RCC 7860 (cell line): ENCODE measurements at regions not wholly inside any gene's neighbourhood (a gene's known extent, or its start where the extent isn't known, plus 50 kb on each side); places are given as distances from the start of the nearest gene placed in this dataset.

ENCODE experiments used
- DNase-seq: peaks from one replicate; pipeline ENCODE4 v3.0.0-alpha.2; 2015; ENCODE audit warnings: low spot score
- FAIRE-seq: peaks from 2 replicates; lab custom pipeline; 2012; peaks lifted over from hg19 to GRCh38; lab: Jason Lieb, UNC

DNA sequence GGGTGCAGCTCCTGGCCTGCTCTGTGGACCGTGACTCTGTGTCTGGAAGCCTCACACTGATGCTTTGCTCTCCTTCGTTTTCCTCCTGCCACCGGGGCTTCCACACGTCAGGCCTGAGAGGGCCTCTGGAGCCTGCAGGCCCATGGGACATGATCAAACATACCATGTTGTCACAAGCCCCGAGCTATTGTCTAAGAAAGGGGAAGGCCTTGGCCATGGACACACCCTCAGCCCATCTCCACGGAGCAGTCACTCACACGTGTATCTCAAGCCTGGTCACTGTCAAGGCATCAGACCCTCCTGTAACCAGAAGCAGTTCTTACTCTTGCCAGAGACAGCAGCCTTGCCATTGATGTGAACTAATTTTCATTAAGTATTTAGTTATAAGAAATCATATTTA is 814.1 kb upstream of the SALL3 start:
- FAIRE-seq: no peak

DNA sequence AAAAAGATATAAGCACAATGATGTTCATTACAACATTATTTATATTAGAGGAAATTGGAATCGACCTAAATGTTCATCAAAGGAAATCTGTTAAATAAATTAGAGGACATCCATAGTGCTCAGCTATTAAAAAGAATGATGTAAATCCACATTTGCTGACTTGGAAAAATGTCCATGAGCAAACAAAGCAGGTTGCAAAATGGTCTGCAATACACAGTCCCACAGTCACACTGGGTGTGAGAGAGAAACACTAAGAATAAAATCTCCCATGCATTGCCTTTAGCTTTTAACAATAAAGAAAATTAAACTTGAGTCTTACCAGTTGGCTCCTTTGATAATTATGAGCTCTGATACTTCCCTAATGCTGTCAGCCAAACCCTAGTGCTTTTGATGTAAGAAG is 811.1 kb upstream of the SALL3 start:
- DNase-seq: no peak
- no peak for FAIRE-seq

More for the DNA sequence above, 814.1 kb upstream of the SALL3 start:
- DNase-seq: no peak

GRCh38 chr18:78169174-78169864 is 810.3 kb upstream of the SALL3 start:
- FAIRE-seq (no peak), DNase-seq (no peak)

GRCh38 chr18:78171954-78172353 is 807.7 kb upstream of the SALL3 start:
- FAIRE-seq (no peak), DNase-seq (no peak)

DNA sequence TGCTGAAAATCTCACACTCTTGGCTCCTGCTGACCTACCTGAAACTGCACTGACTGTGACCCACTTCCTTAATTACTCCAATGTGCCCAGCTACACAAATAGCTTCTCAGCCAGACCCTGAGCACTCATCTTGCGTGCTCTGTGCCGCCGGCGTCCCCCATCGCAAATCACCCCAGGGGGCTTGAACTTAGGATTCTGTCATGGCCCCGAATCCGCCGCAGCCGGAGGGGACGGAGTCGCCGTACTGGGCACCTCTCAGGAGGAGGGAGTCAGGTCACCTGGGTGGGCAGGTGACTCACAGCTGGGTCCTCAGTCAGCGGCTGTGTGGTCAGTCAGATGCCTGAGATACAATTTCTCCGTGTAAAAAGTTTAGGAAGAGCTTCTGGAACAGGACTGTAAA is 804.9 kb upstream of the SALL3 start:
- no peak for DNase-seq
- no peak for FAIRE-seq

- DNase-seq (no peak), FAIRE-seq (no peak)
These were observed 800.8 kb upstream of the SALL3 start for GRCh38 chr18:78178812-78179211.

GRCh38 chr18:78180741-78181140 is 798.9 kb upstream of the SALL3 start:
- FAIRE-seq (no peak), DNase-seq (no peak)

- no peak for DNase-seq
- FAIRE-seq: no peak
These were observed 795.8 kb upstream of the SALL3 start for GRCh38 chr18:78183815-78184214.

DNA sequence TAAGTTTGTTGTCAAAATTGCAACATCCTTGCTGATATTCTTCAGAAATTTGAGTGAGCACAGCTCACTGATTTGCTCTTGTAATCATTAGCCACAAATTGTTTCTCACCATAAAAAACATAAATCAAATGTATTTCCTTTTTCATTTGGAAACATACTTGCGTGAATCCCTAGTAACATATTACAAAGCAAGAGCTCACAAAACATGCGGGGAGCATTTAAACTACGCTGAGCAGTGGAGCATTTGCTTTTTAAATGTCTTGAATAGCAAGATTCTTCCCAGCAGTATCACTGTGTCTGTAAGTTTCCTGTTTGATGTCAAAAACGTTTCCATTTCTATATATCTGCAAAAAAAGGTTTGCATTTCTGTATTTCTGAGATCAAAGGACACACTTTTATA is 788.3 kb upstream of the SALL3 start:
- FAIRE-seq: no peak
- DNase-seq: no peak

- no peak for DNase-seq
- FAIRE-seq: no peak
These were observed 787.6 kb upstream of the SALL3 start for GRCh38 chr18:78192054-78192453.

GRCh38 chr18:78196280-78196679 is 783.3 kb upstream of the SALL3 start:
- FAIRE-seq: no peak

GRCh38 chr18:78199002-78199401 is 780.6 kb upstream of the SALL3 start:
- FAIRE-seq: no peak
- no peak for DNase-seq

More at GRCh38 chr18:78196280-78196679, 783.3 kb upstream of the SALL3 start:
- DNase-seq: no peak

DNA sequence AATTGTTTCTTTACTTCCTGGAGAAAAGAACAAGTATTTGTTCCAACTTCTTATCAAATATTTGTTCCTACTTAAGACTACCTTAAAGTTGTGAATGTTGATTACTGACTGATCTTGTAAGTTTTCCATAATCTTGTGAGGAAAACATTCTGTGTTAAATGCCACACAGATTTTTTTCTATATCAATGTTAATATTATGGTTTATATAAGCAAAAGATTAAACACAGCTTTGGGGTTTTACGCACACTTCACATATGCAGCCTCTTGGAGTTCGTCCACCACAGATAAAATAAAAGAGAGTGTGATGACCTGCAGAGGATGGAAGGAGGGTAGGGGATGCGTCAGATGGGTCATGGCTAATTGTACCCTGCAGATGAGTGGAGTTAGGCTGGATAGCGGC is 780.0 kb upstream of the SALL3 start:
- DNase-seq: no peak
- no peak for FAIRE-seq

- no peak for FAIRE-seq
- no peak for DNase-seq
These were observed 771.7 kb upstream of the SALL3 start for GRCh38 chr18:78207942-78208341.

- DNase-seq (no peak), FAIRE-seq (no peak)
These were observed 771.2 kb upstream of the SALL3 start for GRCh38 chr18:78208461-78208860.

DNA sequence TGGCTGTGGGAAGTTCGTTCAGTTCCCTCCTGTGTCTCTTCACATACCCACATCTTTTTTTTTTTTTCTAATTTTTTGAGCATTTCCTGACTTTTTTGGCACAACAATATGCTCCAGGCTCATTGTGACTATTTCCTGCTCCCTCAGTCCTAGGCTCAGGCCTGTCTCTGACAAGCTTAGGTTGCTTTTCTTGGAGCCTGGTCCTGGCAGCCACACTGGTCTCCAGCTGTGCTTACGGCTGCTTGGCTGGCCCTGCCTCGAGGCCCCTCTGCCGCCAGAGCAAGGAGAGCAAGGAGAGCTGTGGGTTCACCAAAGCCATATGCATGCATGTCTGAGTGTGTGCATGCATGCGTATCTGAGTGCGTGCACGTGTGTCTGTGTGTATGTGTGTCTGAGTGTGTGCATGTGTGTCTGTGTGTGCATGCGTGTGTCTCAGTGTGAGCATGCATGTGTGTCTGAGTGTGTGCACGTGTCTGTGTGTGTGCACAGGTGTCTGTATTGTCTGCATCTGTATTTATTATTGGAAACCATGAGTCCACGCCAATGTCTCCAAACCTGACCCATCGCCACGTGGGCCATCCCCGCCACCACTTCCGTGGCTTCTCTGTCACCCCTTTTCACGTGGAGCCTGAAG is 766.1 kb upstream of the SALL3 start:
- FAIRE-seq: no peak
- DNase-seq: no peak

GRCh38 chr18:78221496-78221895 is 758.1 kb upstream of the SALL3 start:
- DNase-seq (no peak), FAIRE-seq (no peak)

GRCh38 chr18:78228974-78229373 is 750.6 kb upstream of the SALL3 start:
- no peak for FAIRE-seq
- no peak for DNase-seq

DNA sequence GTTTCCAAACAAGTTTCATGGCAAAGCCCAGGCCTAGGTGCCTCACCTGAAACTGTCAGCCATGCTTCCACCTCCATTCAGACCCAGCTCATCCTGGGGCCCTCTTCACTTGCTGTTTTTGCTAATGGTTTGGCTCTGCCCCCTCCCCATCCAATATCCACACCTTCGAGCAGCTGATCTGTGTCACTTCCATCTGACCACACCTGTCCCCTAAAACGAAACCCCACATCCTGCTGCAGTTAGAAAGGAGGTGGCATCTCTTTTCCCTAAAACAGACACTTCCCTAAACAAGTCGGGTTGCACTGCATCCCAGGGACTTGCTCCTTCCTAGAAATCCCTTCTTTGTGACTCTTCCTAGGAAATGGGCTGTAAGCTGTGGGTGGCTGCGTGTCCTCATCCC is 748.7 kb upstream of the SALL3 start:
- FAIRE-seq (no peak), DNase-seq (no peak)

DNA sequence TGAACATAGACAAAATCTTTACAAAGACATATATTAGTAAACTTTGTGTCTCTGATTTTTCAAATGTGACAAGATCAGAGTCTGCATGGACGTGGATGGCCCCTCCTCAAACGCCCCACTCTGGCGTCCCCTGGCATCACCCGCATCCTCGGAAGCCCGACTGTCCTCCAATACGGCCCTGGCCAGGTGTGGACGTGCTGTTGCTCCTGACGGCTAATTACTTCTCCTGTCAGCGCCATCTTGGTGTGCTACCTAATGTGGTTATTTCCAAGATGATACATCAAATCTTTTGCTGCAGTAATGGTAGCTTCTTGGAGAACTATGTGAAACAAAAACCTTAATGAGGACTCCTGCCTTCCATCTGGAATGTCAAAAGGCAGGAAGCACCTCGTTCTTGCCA is 747.4 kb upstream of the SALL3 start:
- no peak for DNase-seq
- no peak for FAIRE-seq

GRCh38 chr18:78237864-78238263 is 741.8 kb upstream of the SALL3 start:
- FAIRE-seq: no peak

DNA sequence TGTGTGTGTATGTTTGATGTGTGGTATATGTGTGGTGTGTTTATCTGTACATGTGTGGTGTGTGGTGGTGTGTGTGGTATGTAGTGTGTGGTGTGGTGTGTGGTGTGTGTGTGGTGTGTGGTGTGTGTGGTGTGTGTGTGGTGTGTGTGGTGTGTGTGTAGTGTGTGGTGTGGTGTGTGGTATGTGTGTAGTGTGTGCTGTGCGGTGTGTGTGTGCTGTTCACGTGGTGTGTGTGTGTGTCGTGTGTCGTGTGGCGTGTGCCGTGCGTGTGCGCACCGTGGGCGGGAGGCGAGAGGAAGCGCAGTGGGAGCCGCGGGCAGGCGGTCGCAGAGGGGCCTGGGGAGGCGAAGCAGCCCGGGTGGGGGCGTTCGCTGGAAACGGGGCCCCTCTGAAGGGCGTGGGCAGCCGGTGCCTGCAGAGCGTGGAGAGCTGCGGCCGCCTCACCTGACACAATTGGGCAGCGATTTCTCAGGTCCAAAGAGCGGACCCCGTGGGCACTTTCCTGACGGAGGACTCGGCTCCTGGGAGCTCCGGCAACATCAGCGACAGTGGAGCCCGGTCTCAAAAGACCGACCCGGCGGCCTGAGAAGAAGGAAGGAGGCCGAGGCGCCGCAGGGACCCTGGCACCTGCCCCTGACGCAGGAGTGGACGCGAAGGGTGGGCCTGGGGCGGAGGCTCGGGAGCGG is 741.1 kb upstream of the SALL3 start:
- no peak for FAIRE-seq

More at GRCh38 chr18:78237864-78238263, 741.8 kb upstream of the SALL3 start:
- DNase-seq: no peak

More for the DNA sequence above, 741.1 kb upstream of the SALL3 start:
- DNase-seq: no peak
